Neural progenitor cell (in vitro differentiated cells): ENCODE measurements at regions not wholly inside any gene's neighbourhood (a gene's known extent, or its start where the extent isn't known, plus 50 kb on each side); places are given as distances from the start of the nearest gene placed in this dataset.

ENCODE experiments used
- DNase-seq: peaks from one replicate; pipeline ENCODE4 v3.0.0-alpha.2; 2016; ENCODE audit warnings: low spot score
- H2AFZ ChIP-seq: fragments of 200-600 bp; sonication (generic); replicated peaks from 2 replicates; pipeline ENCODE4 v1.6.1; 2016; ENCODE audit warnings: antibody characterized with exemption
- H3F3A ChIP-seq: fragments of 200-600 bp; sonication (generic); 2 replicates; pipeline ENCODE4 v1.6.1; 2016; ENCODE audit warnings: antibody characterized with exemption, low read depth
- H3K27ac ChIP-seq: fragments of 200-600 bp; sonication (generic); 2 replicates; pipeline ENCODE4 v1.5.1; 2016; ENCODE audit warnings: mild to moderate bottlenecking
- H3K27me3 ChIP-seq: fragments of 200-600 bp; sonication (generic); 2 replicates; pipeline ENCODE4 v1.6.1; 2016; ENCODE audit warnings: mild to moderate bottlenecking, moderate library complexity
- H3K36me3 ChIP-seq: fragments of 200-600 bp; sonication (generic); 2 replicates; pipeline ENCODE4 v1.5.1; 2016
- H3K4me1 ChIP-seq: fragments of 200-600 bp; sonication (generic); 2 replicates; pipeline ENCODE4 v1.6.1; 2016; ENCODE audit warnings: mixed run types
- H3K4me2 ChIP-seq: fragments of 200-600 bp; sonication (generic); 2 replicates; pipeline ENCODE4 v1.6.1; 2016
- H3K4me3 ChIP-seq: fragments of 200-600 bp; sonication (generic); 2 replicates; pipeline ENCODE4 v1.5.1; 2016
- H3K79me2 ChIP-seq: fragments of 200-600 bp; sonication (generic); 2 replicates; pipeline ENCODE4 v1.6.1; 2016; ENCODE audit warnings: low read depth
- H3K9ac ChIP-seq: fragments of 200-600 bp; sonication (generic); 2 replicates; pipeline ENCODE4 v1.6.1; 2016
- H3K9me3 ChIP-seq: fragments of 200-600 bp; sonication (generic); 2 replicates; pipeline ENCODE4 v1.5.1; 2016; ENCODE audit warnings: low read depth
- H4K20me1 ChIP-seq: fragments of 200-600 bp; sonication (generic); 2 replicates; pipeline ENCODE4 v1.6.1; 2016; ENCODE audit warnings: low read depth
- H3K27ac Mint-ChIP-seq: 3 replicates; pipeline ENCODE4 v1.8.0; 2021; ENCODE audit warnings: mixed read lengths
- H3K27me3 Mint-ChIP-seq: 2 replicates; pipeline ENCODE4 v1.8.0; 2022; ENCODE audit warnings: low read depth, mild to moderate bottlenecking, inconsistent platforms, moderate library complexity, mixed read lengths; ENCODE audit not compliant: insufficient read depth
- H3K36me3 Mint-ChIP-seq: 3 replicates; pipeline ENCODE4 v1.8.0; 2021; ENCODE audit warnings: mixed read lengths
- H3K4me1 Mint-ChIP-seq: 3 replicates; pipeline ENCODE4 v1.8.0; 2021; ENCODE audit warnings: mixed read lengths
- H3K4me3 Mint-ChIP-seq: 3 replicates; pipeline ENCODE4 v1.8.0; 2021; ENCODE audit warnings: mild to moderate bottlenecking, moderate library complexity, mixed read lengths
- H3K9me3 Mint-ChIP-seq: 3 replicates; pipeline ENCODE4 v1.8.0; 2020; ENCODE audit warnings: mixed read lengths
- EZH2 ChIP-seq: fragments of 200-600 bp; sonication (generic); IDR thresholded peaks from 2 replicates; pipeline ENCODE4 v1.6.1; 2017; ENCODE audit warnings: antibody characterized with exemption, mild to moderate bottlenecking, moderate library complexity
- EZH2phosphoT487 ChIP-seq: fragments of 200-600 bp; sonication (generic); IDR thresholded peaks from 2 replicates; pipeline ENCODE4 v1.6.1; 2017; ENCODE audit warnings: antibody characterized with exemption
- TF ChIP-seq, protein P1 (sequence below): fragments of 200-600 bp; sonication (generic); IDR thresholded peaks from 2 replicates; pipeline ENCODE4 v1.5.1; 2017; ENCODE audit warnings: antibody characterized with exemption, mild to moderate bottlenecking

DNA sequence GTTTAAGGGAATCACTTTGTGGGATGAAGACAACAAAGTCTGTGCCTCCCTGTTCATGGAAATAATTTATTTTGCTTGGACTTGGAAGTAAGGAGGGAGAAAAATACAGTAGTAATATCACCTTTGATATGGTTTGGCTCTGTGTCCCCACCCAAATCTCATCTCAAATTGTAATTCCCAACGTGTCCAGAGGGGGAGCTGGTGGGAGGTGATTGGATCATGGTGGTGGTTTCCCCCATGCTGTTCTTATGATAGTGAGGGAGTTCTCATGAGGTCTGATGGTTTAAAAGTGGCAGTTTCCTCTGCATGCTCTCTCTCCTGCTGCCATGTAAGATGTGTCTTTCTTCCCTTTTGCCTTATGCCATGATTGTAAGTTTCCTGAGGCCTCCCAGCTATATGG is 460.7 kb downstream of the NOVA1 start:
- H3K4me2 ChIP-seq, result no peak overlapping the region
- H3K9me3 ChIP-seq, result no peaks in the 10 kb centered on the region
- H3F3A ChIP-seq, result peaks cover 15% of the 10 kb centered on the region
- DNase-seq, result no peak
- peaks cover 7% of the 10 kb centered on the region for H3K36me3 ChIP-seq
- H3K79me2 ChIP-seq, result no peaks in the 10 kb centered on the region
- H3K4me3 Mint-ChIP-seq, result no peak overlapping the region
- peaks cover 14% of the 10 kb centered on the region for H3K9me3 Mint-ChIP-seq
- H2AFZ ChIP-seq, result no peak overlapping the region
- no peak overlapping the region for H3K4me3 ChIP-seq
- no peak overlapping the region for H3K27ac Mint-ChIP-seq
- H3K4me1 Mint-ChIP-seq, result peaks cover 24% of the 10 kb centered on the region
- H3K4me1 ChIP-seq, result peaks cover 19% of the 10 kb centered on the region
- TF ChIP-seq, protein P1, sequence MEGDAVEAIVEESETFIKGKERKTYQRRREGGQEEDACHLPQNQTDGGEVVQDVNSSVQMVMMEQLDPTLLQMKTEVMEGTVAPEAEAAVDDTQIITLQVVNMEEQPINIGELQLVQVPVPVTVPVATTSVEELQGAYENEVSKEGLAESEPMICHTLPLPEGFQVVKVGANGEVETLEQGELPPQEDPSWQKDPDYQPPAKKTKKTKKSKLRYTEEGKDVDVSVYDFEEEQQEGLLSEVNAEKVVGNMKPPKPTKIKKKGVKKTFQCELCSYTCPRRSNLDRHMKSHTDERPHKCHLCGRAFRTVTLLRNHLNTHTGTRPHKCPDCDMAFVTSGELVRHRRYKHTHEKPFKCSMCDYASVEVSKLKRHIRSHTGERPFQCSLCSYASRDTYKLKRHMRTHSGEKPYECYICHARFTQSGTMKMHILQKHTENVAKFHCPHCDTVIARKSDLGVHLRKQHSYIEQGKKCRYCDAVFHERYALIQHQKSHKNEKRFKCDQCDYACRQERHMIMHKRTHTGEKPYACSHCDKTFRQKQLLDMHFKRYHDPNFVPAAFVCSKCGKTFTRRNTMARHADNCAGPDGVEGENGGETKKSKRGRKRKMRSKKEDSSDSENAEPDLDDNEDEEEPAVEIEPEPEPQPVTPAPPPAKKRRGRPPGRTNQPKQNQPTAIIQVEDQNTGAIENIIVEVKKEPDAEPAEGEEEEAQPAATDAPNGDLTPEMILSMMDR, result peak; percentile 43
- TF ChIP-seq EZH2phosphoT487 (no peak), EZH2 (no peak)
- H3K27ac ChIP-seq, result no peak overlapping the region
- peaks cover 6% of the 10 kb centered on the region for H3K36me3 Mint-ChIP-seq
- H3K27me3 Mint-ChIP-seq, result no peaks in the 10 kb centered on the region
- H4K20me1 ChIP-seq, result no peaks in the 10 kb centered on the region
- H3K27me3 ChIP-seq, result no peaks in the 10 kb centered on the region
- no peak overlapping the region for H3K9ac ChIP-seq

DNA sequence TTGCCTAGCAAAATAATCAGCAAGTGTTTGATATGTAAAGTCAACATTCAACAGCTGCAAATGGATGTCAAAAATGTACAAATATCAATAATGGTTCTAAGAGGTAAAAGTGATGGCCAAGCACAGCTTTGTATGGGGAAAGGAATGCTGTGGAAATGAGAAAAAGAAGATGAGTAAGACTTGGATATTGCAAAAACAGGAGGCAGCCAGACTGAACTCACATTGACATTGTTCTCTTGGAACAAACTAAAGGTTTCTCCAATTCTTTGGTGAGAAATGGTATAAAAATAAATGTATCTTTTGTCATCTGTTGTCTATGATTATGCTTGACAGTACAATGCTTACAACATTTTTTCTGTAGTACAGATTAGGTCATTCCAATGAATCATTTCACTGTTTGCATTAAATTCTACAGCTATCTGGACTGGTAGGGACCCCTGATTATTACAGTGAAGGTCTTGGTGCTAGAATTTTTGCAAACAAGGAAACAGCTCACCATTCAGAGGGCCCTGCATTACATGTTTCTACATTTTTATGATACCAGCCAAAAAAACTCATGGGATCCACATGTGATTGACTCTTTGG is 465.7 kb downstream of the NOVA1 start:
- Histone ChIP-seq H3F3A (no peaks in the 10 kb centered on the region), H3K27me3 (no peaks in the 10 kb centered on the region), H3K4me3 (no peak overlapping the region), H3K9ac (no peak overlapping the region), H3K4me2 (no peak overlapping the region), H2AFZ (no peak overlapping the region), H4K20me1 (no peaks in the 10 kb centered on the region), H3K4me1 (peaks cover 6% of the 10 kb centered on the region), H3K9me3 (no peaks in the 10 kb centered on the region), H3K79me2 (no peaks in the 10 kb centered on the region), H3K27ac (no peak overlapping the region), H3K36me3 (peaks cover 7% of the 10 kb centered on the region)
- Mint-ChIP-seq H3K9me3 (peaks cover 2% of the 10 kb centered on the region), H3K27me3 (no peaks in the 10 kb centered on the region), H3K4me3 (no peak overlapping the region), H3K4me1 (peaks cover 26% of the 10 kb centered on the region), H3K36me3 (no peaks in the 10 kb centered on the region), H3K27ac (no peak overlapping the region)
- no peak for DNase-seq
- TF ChIP-seq, protein P1, result no peak
- TF ChIP-seq EZH2phosphoT487, result no peak
- TF ChIP-seq EZH2, result no peak

DNA sequence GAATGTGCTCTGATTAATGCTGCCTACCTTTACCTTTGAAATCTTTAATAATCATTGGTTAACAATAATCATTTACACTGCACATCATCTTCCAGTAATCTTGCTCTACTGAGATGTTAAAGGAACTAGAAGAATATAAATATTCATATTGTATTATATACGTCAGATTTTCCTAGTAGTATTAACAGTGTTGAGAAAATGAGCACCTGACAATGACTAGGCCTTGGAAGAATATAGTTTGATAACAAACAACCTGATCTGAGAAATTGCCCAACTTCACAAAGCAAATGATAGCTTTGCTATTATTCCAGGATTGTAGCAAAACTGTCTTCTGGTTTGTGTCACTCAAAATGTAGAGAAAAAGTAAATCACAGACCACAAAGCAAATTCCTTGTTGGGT is 467.1 kb downstream of the NOVA1 start:
- DNase-seq, result no peak
- H3K27me3 Mint-ChIP-seq, result no peaks in the 10 kb centered on the region

More for the DNA sequence above, 467.1 kb downstream of the NOVA1 start:
- no peaks in the 10 kb centered on the region for H4K20me1 ChIP-seq
- peaks cover 28% of the 10 kb centered on the region for H3K4me1 Mint-ChIP-seq
- no peak overlapping the region for H3K27ac ChIP-seq
- H3K36me3 ChIP-seq, result no peaks in the 10 kb centered on the region
- H3K79me2 ChIP-seq, result no peaks in the 10 kb centered on the region
- H2AFZ ChIP-seq, result no peak overlapping the region
- no peak overlapping the region for H3K4me3 Mint-ChIP-seq
- H3K4me1 ChIP-seq, result peaks cover 10% of the 10 kb centered on the region
- no peaks in the 10 kb centered on the region for H3K27me3 ChIP-seq
- no peak overlapping the region for H3K4me2 ChIP-seq
- no peak overlapping the region for H3K4me3 ChIP-seq
- H3K9me3 Mint-ChIP-seq, result peaks cover 3% of the 10 kb centered on the region
- TF ChIP-seq, protein P1, result no peak
- no peak overlapping the region for H3K9ac ChIP-seq
- H3K9me3 ChIP-seq, result no peaks in the 10 kb centered on the region
- H3K36me3 Mint-ChIP-seq, result peaks cover 2% of the 10 kb centered on the region
- H3K27ac Mint-ChIP-seq, result peak overlapping the region; percentile 55
- H3F3A ChIP-seq, result no peaks in the 10 kb centered on the region
